Skeletal muscle tissue (tissue), 3 donors: ENCODE measurements at regions not wholly inside any gene's neighbourhood (a gene's known extent, or its start where the extent isn't known, plus 50 kb on each side); places are given as distances from the start of the nearest gene placed in this dataset.

ENCODE experiments used
- H3K27ac ChIP-seq: one replicate; pipeline ENCODE4 v1.7.0; 2013; ENCODE audit warnings: mild to moderate bottlenecking, low read depth, low read length, inconsistent platforms
- H3K27me3 ChIP-seq, 3 donors: one replicate each; pipeline ENCODE4 v1.7.0; 2013; ENCODE audit warnings: low read length in 3 of 3; ENCODE audit not compliant: control insufficient read depth in 3 of 3, insufficient read depth in 3 of 3
- H3K36me3 ChIP-seq, 3 donors: one replicate each; pipeline ENCODE4 v1.7.0; 2013; ENCODE audit warnings: low read length in 3 of 3; ENCODE audit not compliant: control insufficient read depth in 3 of 3, insufficient read depth in 3 of 3
- H3K4me1 ChIP-seq, 3 donors: one replicate each; pipeline ENCODE4 v1.7.0; 2013; ENCODE audit warnings: low read length in 3 of 3, mild to moderate bottlenecking in 3 of 3; ENCODE audit not compliant: control insufficient read depth in 3 of 3, insufficient read depth in 3 of 3
- H3K4me3 ChIP-seq, 3 donors: one replicate each; pipeline ENCODE4 v1.7.0; 2013; ENCODE audit warnings: low read length in 3 of 3
- H3K9ac ChIP-seq, 3 donors: one replicate each; pipeline ENCODE4 v1.7.0; 2013; ENCODE audit warnings: low read length in 3 of 3, mild to moderate bottlenecking in 3 of 3, moderate library complexity in 2 of 3, low read depth in 1 of 3
- H3K9me3 ChIP-seq, 3 donors: one replicate each; pipeline ENCODE4 v1.7.0; 2013; ENCODE audit warnings: low read length in 3 of 3; ENCODE audit not compliant: control insufficient read depth in 3 of 3
- donor health status: Osteomylitis.

DNA sequence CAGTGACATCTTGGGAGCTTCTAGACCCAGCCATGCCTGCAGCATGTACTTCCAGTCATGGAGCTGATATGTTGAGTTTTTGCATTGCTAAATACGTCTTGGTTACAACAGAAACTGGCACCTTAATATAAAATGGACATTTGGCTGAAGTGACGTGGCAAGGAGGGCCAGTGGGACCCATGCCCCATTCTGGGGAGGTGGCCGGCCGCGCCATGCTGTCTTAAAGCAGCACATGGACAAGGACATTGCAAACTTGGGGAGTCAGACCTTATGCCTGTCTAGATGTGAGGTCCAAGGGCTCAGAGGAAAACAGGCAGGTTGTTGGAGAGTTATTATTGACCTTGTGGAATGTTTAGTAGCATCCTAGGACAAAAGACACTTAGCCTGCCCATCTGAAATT lies 588.0 kb upstream of the CDH4 start:
- Histone ChIP-seq H3K4me1 (no peaks in the 10 kb centered on the region), H3K4me3 (no peak overlapping the region), H3K9me3 (no peaks in the 10 kb centered on the region), H3K9ac (no peak overlapping the region), H3K36me3 (no peaks in the 10 kb centered on the region), H3K27me3 (peaks cover 0 to 12% (median 0%) of the 10 kb centered on the region in 3 donors), H3K27ac (no peak overlapping the region)

DNA sequence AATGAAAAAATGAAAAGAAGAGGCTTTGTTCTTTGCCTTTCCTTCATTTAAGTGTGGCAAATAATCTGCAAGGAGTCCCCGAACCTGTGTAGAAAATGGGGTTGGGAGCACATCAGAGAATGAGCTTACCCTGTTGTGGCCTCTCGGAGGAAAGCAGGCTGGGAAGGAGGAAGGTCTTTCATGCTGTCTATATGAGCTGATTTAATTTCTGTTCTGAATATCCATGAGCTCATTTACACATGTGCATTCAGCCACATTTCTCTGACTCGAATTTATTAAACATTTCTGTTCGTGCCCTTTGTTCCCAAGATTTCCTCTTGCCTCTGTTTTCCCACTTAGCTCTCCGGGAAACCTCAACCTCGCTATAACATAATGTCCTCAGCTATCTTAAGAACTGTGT lies 584.4 kb upstream of the CDH4 start:
- Histone ChIP-seq H3K27ac (no peak overlapping the region), H3K36me3 (no peaks in the 10 kb centered on the region), H3K4me1 (no peaks in the 10 kb centered on the region), H3K27me3 (peaks cover 0 to 17% (median 0%) of the 10 kb centered on the region in 3 donors), H3K9ac (no peak overlapping the region), H3K4me3 (no peak overlapping the region), H3K9me3 (no peaks in the 10 kb centered on the region)

DNA sequence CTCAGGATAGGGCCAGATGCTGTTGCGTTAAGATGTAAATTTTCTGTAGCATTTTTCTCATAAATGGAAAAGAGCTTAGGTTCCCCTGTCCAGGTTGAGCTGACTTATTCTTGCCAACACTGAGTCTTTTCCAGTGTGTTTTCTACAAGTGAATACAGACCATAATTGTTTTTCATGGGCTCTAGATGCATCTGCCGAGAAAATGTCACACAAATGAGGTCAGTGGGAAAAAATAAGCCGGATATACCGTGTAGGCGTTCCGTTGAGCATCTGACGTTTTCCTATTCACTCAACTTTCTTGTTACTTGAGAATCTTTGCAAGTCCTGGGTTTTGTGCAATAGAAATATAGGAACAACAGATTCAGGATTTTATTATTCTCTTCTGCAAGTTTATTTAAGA lies 582.9 kb upstream of the CDH4 start:
- Histone ChIP-seq H3K9ac (no peak overlapping the region), H3K27ac (no peak overlapping the region), H3K36me3 (no peaks in the 10 kb centered on the region), H3K4me1 (no peaks in the 10 kb centered on the region), H3K27me3 (peaks cover 0 to 10% (median 0%) of the 10 kb centered on the region in 3 donors), H3K4me3 (no peak overlapping the region), H3K9me3 (no peaks in the 10 kb centered on the region)

DNA sequence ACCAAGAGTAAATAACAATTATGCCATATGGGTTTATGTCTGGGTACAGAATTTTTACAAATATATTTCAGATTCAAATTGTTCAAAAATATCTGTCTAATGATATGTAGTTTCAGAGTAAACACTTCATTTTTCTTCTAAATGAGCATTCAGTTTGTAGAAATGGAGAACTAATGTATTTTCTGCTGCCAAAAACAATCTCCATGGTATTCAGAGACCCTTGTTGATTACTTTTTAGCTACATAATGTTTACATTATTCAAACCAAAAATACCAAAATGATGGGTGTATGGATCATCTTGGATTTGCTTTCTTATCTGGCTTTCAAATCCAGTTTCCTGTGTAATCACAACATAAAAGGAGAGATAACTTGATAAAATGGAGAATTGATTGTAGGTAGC lies 576.0 kb upstream of the CDH4 start:
- Histone ChIP-seq H3K27me3 (peaks cover 0 to 6% (median 0%) of the 10 kb centered on the region in 3 donors), H3K36me3 (no peaks in the 10 kb centered on the region), H3K4me1 (no peaks in the 10 kb centered on the region), H3K9ac (no peak overlapping the region), H3K9me3 (no peaks in the 10 kb centered on the region), H3K4me3 (no peak overlapping the region), H3K27ac (no peak overlapping the region)

DNA sequence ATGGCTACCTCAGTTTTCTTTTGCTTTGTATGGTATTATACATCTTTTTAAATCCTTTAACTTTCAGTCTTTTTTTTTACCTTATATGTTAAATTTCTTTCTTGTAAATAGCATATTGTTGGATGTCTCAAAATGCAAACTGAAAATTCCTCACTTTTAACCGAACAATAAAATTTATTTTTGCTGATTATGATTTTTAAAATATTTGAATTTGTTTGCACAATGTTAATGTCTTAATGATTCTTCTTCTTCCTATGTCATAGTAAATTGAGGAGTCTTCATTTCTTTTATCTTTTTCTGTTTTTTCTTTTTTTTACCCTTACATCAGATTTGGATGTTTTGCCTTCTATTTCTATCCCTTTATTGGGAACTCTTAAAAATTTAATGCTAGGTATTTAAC lies 574.2 kb upstream of the CDH4 start:
- Histone ChIP-seq H3K27ac (no peak overlapping the region), H3K9ac (no peak overlapping the region), H3K4me3 (no peak overlapping the region), H3K36me3 (no peaks in the 10 kb centered on the region), H3K27me3 (no peaks in the 10 kb centered on the region), H3K4me1 (no peaks in the 10 kb centered on the region), H3K9me3 (no peaks in the 10 kb centered on the region)

DNA sequence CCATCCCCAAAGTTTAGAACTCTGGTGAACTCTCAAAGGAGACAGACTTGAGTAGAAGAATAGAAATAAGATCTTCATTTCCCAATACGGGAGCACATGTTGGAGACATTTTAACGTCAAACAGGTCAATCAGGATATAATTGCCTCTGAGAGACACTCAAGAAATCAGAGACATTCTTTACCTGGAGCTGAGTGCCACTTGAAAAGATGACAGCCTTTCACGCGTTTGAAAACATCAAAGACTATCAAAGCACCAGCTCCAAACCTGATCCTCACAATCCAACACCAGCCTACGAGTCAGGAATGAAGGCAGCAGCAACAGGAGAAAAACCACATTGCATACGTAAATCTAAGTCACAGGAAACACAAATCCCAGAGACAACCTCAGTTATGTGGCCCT lies 571.5 kb upstream of the CDH4 start:
- Histone ChIP-seq H3K27me3 (no peaks in the 10 kb centered on the region), H3K36me3 (no peaks in the 10 kb centered on the region), H3K4me1 (no peaks in the 10 kb centered on the region), H3K9me3 (no peaks in the 10 kb centered on the region), H3K27ac (no peak overlapping the region), H3K9ac (no peak overlapping the region), H3K4me3 (no peak overlapping the region)

DNA sequence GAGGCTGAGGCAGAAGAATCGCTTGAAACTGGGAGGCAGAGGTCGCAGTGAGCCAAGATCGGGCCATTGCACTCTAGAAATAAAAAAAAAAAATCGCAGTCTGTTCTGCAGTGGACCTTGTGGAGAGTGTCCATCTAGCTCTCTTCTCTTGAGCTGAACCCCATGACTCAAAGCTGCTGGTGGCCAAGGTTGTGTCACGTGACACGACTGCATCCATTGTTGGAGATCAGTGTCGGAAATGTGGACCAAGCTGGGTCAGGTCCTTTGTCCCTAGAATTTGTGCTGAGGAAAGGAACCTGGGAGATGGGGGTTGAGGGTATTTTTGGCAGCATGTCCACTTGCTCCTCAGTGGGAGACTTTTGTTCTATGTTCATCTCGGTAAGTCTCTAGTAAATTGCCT lies 564.8 kb upstream of the CDH4 start:
- Histone ChIP-seq H3K4me3 (no peak overlapping the region), H3K27me3 (no peaks in the 10 kb centered on the region), H3K36me3 (no peaks in the 10 kb centered on the region), H3K9ac (no peak overlapping the region), H3K27ac (no peak overlapping the region), H3K9me3 (no peaks in the 10 kb centered on the region), H3K4me1 (no peaks in the 10 kb centered on the region)

DNA sequence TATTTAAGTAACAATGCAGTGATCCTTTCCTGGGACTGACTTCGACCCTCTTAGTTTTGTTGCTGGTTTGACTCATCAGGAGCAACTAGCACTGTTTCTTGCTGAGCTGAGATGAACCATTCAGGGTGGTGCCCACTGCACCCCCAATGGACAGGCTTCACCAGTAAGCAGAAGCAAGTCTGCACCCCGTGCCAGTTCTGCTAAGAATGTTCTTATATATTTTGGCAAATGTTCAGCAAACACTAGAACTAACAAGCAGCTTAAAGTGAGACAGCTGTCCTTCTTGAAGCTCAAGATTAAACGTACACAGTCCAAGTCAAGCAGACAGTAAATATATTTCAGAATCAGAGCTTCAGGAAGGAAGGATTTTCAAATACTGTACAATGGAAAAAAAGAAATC lies 561.3 kb upstream of the CDH4 start:
- H3K4me3 ChIP-seq = no peak overlapping the region
- H3K27ac ChIP-seq = no peak overlapping the region
- no peaks in the 10 kb centered on the region for H3K27me3 ChIP-seq
- H3K36me3 ChIP-seq = no peaks in the 10 kb centered on the region
- no peaks in the 10 kb centered on the region for H3K9me3 ChIP-seq
- no peaks in the 10 kb centered on the region for H3K4me1 ChIP-seq
- H3K9ac ChIP-seq = no peak overlapping the region

DNA sequence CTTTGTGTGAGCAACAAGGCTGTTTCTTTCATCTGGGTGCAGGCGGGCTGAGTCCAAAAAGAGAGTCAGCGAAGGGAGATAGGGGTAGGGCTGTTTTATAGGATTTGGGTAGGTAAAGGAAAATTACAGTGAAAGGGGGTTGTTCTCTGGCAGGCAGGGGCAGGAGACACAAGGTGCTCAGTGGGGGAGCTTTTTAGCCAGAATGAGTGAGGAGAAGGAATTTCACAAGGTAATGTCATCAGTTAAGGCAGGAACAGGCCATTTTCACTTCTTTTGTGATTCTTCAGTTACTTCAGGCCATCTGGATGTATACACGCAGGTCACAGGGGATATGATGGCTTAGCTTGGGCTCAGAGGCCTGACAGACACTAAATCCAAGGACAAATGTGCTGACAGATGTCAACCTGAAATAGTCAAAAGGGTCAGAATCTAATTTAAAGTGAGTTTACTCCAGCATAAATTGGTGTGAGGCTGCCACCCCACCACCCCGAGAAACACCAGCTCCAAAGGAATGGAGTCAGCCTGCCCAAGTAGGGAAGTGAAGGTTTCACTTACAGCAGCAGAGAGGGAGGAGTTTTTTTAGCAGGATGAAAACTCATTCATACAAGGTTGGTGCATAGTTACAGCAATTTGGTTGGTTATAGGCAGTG lies 560.0 kb upstream of the CDH4 start:
- Histone ChIP-seq H3K4me1 (no peaks in the 10 kb centered on the region), H3K4me3 (no peak overlapping the region), H3K9me3 (no peaks in the 10 kb centered on the region)

DNA sequence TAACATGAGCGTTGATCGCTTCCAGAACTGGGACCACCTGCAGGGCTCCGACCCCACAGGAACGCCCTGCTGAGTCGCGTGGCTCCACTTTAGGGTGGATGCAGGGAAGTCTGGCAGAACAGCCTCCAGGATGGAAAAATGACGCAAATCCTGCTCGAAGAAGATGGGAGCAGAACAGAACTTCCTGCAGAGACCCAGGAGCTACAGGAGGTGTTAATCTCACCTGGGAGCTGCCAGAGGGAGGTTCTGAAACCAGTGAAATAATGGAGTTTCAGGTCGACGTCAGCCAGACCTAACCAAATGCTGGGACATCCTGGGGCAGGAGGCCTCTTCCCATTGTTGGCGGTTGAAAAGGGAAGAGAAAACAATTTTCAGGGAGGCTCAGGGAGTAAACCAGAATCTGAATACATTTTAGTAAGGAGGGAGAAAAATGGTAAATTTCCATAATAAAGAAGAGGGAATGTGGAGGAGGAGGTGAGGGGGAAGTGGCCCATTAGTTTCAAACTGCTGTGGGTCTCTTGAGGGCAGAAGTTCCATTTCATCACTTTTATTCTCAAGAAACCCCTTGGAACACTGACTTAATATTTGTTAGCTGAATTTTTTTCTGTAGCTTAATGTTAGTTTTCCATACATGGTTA lies 558.4 kb upstream of the CDH4 start:
- no peaks in the 10 kb centered on the region for H3K27me3 ChIP-seq
- H3K4me3 ChIP-seq = no peak overlapping the region
- no peaks in the 10 kb centered on the region for H3K4me1 ChIP-seq
- H3K9ac ChIP-seq = no peak overlapping the region
- H3K27ac ChIP-seq = no peak overlapping the region
- no peaks in the 10 kb centered on the region for H3K9me3 ChIP-seq
- no peaks in the 10 kb centered on the region for H3K36me3 ChIP-seq

More for the DNA sequence above, 560.0 kb upstream of the CDH4 start:
- Histone ChIP-seq H3K27me3 (no peaks in the 10 kb centered on the region), H3K36me3 (no peaks in the 10 kb centered on the region), H3K9ac (no peak overlapping the region), H3K27ac (no peak overlapping the region)
